ENCODE measurements at regions not wholly inside any gene's neighbourhood (a gene's known extent, or its start where the extent isn't known, plus 50 kb on each side); places are given as distances from the start of the nearest gene placed in this dataset.

- TF ChIP-seq, protein P1, sequence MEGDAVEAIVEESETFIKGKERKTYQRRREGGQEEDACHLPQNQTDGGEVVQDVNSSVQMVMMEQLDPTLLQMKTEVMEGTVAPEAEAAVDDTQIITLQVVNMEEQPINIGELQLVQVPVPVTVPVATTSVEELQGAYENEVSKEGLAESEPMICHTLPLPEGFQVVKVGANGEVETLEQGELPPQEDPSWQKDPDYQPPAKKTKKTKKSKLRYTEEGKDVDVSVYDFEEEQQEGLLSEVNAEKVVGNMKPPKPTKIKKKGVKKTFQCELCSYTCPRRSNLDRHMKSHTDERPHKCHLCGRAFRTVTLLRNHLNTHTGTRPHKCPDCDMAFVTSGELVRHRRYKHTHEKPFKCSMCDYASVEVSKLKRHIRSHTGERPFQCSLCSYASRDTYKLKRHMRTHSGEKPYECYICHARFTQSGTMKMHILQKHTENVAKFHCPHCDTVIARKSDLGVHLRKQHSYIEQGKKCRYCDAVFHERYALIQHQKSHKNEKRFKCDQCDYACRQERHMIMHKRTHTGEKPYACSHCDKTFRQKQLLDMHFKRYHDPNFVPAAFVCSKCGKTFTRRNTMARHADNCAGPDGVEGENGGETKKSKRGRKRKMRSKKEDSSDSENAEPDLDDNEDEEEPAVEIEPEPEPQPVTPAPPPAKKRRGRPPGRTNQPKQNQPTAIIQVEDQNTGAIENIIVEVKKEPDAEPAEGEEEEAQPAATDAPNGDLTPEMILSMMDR (IDR thresholded peaks at IDR 0.05; ENCODE audit: insufficient read depth, low read depth, low read length, missing control alignments) = no peak
- H3K4me3 ChIP-seq (ENCODE audit: low read length) = no peak overlapping the region
- DNase-seq (ENCODE audit: low read depth) = no peak
Observed at GRCh38 chr2:108079736-108080135, 93.4 kb downstream of the SLC5A7 start.

DNA sequence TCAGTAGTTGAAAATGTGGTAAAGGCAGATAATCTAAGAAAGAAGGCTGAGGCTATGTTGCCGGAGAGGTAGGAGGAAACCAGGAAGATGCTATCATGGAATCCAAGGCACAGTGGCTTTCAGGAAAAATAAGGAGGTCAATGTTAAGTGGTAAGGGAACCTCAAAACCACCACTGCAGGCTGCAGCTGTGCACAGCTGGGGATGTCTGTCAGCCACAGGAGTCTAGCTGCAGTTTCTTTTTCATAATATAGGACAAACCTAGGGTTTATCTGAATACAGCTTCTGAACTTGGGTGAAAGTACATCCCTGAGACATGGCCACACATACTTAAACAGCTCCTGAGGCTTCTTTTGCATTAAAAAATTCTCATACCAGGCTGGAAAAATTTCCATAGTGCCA is 93.9 kb downstream of the SLC5A7 start:
- no peak overlapping the region for H3K4me3 ChIP-seq (ENCODE audit: low read length)
- TF ChIP-seq, protein P1 (IDR thresholded peaks at IDR 0.05; ENCODE audit: insufficient read depth, low read depth, low read length, missing control alignments) = no peak
- DNase-seq (ENCODE audit: low read depth) = no peak

GRCh38 chr2:108082978-108083377 is 96.7 kb downstream of the SLC5A7 start:
- TF ChIP-seq, protein P1 (IDR thresholded peaks at IDR 0.05; ENCODE audit: insufficient read depth, low read depth, low read length, missing control alignments) = no peak
- no peak for DNase-seq (ENCODE audit: low read depth)
- no peak overlapping the region for H3K4me3 ChIP-seq (ENCODE audit: low read length)

- no peak overlapping the region for H3K4me3 ChIP-seq (ENCODE audit: low read length)
- TF ChIP-seq, protein P1 (IDR thresholded peaks at IDR 0.05; ENCODE audit: insufficient read depth, low read depth, low read length, missing control alignments) = no peak
- DNase-seq (ENCODE audit: low read depth) = no peak
Observed at GRCh38 chr2:108084311-108084710, 98.0 kb downstream of the SLC5A7 start.

GRCh38 chr2:108092886-108093285 is 106.6 kb downstream of the SLC5A7 start:
- H3K4me3 ChIP-seq (ENCODE audit: low read length) = no peak overlapping the region
- TF ChIP-seq, protein P1 (IDR thresholded peaks at IDR 0.05; ENCODE audit: insufficient read depth, low read depth, low read length, missing control alignments) = no peak
- DNase-seq (ENCODE audit: low read depth) = no peak

DNA sequence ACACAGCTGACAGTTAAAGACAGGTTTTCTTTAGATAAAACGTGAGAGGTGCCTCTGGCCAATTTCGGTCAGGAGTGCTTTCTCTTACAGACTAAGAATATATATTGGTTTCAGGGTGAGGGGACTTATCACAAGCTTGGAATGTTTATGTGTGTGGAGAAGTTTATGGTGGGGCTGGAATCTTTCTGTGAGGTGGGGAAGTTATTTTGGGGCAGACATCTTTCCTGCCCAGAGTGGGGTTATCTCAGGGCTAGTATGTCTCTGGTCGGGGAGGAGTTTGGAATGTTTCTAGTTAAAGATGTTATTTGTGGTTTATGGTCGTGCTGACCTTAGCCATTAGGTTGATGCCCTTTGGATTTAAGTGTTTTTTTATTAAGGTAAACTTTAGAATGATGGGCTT is 115.2 kb downstream of the SLC5A7 start:
- H3K4me3 ChIP-seq (ENCODE audit: low read length) = no peak overlapping the region
- no peak for DNase-seq (ENCODE audit: low read depth)
- TF ChIP-seq, protein P1 (IDR thresholded peaks at IDR 0.05; ENCODE audit: insufficient read depth, low read depth, low read length, missing control alignments) = no peak

GRCh38 chr2:108106731-108107130 is 120.4 kb downstream of the SLC5A7 start:
- no peak overlapping the region for H3K4me3 ChIP-seq (ENCODE audit: low read length)
- TF ChIP-seq, protein P1 (IDR thresholded peaks at IDR 0.05; ENCODE audit: insufficient read depth, low read depth, low read length, missing control alignments) = no peak
- DNase-seq (ENCODE audit: low read depth) = no peak
